SJSA1 (cell line): ENCODE measurements at regions not wholly inside any gene's neighbourhood (a gene's known extent, or its start where the extent isn't known, plus 50 kb on each side); places are given as distances from the start of the nearest gene placed in this dataset.

ENCODE experiments used
- DNase-seq, 2 experiments: peaks; one replicate each; pipeline ENCODE4 v3.0.0-alpha.2; 2015 to 2020; ENCODE audit warnings: low spot score in 2 of 2, low read depth in 1 of 2
- H3K27ac ChIP-seq: fragments of 250-450 bp; sonication (Bioruptor Pico); 2 replicates; pipeline ENCODE4 v1.5.1; 2020; ENCODE audit warnings: mild to moderate bottlenecking, moderate library complexity
- H3K27me3 ChIP-seq: fragments of 250-450 bp; sonication (Bioruptor Pico); replicated peaks from 2 replicates; pipeline ENCODE4 v1.5.1; 2020; ENCODE audit warnings: mild to moderate bottlenecking, moderate library complexity
- H3K36me3 ChIP-seq: fragments of 250-450 bp; sonication (Bioruptor Pico); 2 replicates; pipeline ENCODE4 v1.5.1; 2020; ENCODE audit warnings: mild to moderate bottlenecking
- H3K4me1 ChIP-seq: fragments of 250-450 bp; sonication (Bioruptor Pico); replicated peaks from 2 replicates; pipeline ENCODE4 v1.6.1; 2021; ENCODE audit warnings: mild to moderate bottlenecking
- H3K4me3 ChIP-seq: fragments of 250-450 bp; sonication (Bioruptor Pico); 2 replicates; pipeline ENCODE4 v1.5.1; 2020; ENCODE audit warnings: mild to moderate bottlenecking
- H3K9me3 ChIP-seq: fragments of 250-450 bp; sonication (Bioruptor Pico); replicated peaks from 2 replicates; pipeline ENCODE4 v1.5.1; 2020; ENCODE audit warnings: mild to moderate bottlenecking

DNA sequence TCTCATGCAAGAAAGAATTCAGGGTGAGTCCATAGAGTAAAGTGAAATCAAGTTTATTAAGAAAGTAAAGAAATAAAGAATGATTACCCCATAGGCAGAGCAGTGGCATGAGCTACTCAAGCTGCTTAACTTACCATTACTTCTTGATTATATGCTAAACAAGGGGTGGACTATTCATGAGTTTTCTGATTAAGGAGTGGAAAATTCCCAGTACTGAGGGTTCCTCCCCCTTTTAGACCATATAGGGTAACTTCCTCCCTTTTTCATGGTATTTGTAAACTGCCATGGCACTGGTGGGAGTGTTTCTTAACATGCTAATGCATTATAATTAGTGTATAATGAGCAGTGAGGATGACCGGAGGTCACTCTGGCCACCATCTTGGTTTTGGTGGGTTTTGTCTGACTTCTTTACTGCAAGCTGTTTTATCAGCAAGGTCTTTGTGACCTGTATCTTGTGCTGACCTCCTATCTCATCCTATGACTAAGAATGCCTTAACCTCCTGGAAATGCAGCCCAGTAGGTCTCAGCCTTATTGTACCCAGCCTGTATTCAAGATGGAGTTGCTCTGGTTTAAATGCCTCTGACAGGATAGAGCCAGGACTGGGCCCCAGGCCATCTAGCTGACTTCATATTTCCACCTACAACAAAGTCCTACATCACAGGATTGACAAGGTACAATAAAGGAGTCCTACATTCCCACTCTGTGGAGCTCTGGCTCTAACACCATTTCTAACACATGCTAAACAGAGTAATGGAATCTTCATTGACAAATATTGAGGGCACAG is 186.7 kb downstream of the NXNL2 start:
- Histone ChIP-seq H3K27me3 (no peaks in the 10 kb centered on the region), H3K4me3 (no peak overlapping the region), H3K36me3 (no peaks in the 10 kb centered on the region), H3K4me1 (no peaks in the 10 kb centered on the region), H3K27ac (no peak overlapping the region), H3K9me3 (no peaks in the 10 kb centered on the region)
- no peak for DNase-seq

DNA sequence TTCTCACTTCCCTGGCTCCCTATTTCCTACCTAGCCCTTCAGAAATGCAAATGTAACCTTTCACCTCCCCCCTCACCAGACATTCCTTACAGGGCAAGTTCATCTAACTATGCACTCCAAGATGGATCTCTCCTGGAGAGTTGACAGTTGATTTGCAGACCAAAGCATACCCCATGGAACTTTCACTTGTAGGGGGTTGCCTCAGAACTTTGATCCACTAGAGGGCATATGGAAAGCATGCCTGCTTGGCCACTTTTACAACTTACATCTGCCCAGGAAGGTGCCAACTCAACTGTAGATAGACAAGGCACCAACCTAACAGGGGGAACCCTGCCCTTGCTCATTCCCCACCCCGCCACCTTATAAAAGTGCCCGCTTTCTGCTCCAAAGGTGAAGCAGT is 187.8 kb downstream of the NXNL2 start:
- H3K9me3 ChIP-seq = no peaks in the 10 kb centered on the region
- H3K36me3 ChIP-seq = no peaks in the 10 kb centered on the region
- no peak overlapping the region for H3K4me3 ChIP-seq
- H3K4me1 ChIP-seq = no peaks in the 10 kb centered on the region
- no peaks in the 10 kb centered on the region for H3K27me3 ChIP-seq
- DNase-seq = no peak
- H3K27ac ChIP-seq = no peak overlapping the region

DNA sequence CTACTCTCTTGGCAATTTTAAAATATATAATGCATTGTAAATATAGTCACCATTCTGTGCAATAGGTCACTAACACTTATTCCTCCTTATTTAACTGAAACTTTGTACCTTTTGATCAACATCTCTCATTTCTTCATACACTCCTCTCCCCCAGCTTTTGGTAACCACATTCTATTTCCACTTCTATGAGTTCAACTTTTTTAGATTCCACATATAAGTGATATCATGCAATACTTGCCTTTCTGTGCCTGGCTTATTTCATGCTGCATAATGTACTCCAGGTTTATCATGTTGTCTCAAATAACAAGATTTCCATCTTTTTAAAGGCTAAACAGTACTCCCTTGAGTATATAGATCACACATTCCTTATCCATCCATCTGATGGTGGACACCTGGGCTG is 188.8 kb downstream of the NXNL2 start:
- no peaks in the 10 kb centered on the region for H3K36me3 ChIP-seq
- H3K27me3 ChIP-seq = no peaks in the 10 kb centered on the region
- DNase-seq = no peak
- H3K27ac ChIP-seq = no peak overlapping the region
- no peaks in the 10 kb centered on the region for H3K9me3 ChIP-seq
- H3K4me3 ChIP-seq = no peak overlapping the region
- no peaks in the 10 kb centered on the region for H3K4me1 ChIP-seq

DNA sequence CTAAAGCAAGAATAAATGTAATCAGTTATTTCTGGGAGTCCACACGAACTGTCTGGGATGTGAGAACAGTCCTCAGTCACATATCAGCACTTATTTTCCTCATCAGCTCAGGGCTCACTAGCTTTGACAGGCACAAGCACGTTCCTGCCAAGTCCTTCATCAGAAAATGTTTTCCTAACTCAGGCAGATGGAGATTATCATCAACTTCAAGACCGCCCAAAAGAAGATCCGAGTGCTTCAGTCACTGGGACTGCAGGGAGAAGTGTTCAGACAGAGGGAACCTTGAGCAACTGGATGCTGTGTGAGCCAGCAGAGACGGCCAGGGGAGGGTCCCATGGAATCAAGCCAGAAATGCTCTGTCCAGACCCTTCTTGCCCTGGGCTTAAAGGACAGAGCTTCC is 189.4 kb downstream of the NXNL2 start:
- Histone ChIP-seq H3K27ac (no peak overlapping the region), H3K4me3 (no peak overlapping the region), H3K9me3 (no peaks in the 10 kb centered on the region), H3K36me3 (no peaks in the 10 kb centered on the region), H3K27me3 (no peaks in the 10 kb centered on the region), H3K4me1 (no peaks in the 10 kb centered on the region)
- DNase-seq = no peak

DNA sequence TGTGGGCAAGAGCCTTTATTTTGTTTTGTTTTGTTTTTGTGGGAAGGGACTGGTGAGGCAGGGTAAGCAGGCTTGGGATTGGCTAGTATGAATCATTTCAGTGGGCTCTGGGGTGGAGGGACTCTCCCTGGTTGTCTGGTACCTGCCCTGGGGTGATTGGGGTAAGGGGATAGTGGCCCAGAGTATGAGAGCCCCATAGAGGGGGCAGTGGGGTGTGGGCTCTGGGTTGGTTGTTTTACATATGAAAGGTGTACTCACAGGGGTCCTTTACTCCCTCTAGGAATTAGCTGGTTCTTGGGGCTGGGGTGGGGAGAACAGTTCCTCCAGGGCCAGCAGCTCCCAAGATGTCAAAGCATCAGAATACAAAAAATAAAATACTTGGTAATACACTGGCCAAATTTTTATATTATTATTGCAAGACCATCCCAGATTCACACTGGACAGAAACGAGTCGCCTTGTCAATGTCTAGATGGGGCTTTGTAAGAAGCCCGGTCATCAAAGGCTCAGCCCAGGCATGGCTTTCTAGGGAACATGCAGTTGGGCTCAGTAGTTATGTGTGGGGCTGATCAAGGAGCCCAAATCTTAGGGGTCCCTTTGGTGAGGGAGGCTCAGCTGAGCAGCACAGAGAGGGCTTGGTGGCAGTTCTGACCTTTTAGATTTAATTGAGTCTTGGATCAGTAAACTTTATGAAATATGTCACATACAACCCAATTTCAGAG is 190.5 kb downstream of the NXNL2 start:
- Histone ChIP-seq H3K36me3 (no peaks in the 10 kb centered on the region), H3K4me3 (no peak overlapping the region), H3K27ac (no peak overlapping the region), H3K9me3 (no peaks in the 10 kb centered on the region), H3K4me1 (no peaks in the 10 kb centered on the region), H3K27me3 (no peaks in the 10 kb centered on the region)
- no peak for DNase-seq

DNA sequence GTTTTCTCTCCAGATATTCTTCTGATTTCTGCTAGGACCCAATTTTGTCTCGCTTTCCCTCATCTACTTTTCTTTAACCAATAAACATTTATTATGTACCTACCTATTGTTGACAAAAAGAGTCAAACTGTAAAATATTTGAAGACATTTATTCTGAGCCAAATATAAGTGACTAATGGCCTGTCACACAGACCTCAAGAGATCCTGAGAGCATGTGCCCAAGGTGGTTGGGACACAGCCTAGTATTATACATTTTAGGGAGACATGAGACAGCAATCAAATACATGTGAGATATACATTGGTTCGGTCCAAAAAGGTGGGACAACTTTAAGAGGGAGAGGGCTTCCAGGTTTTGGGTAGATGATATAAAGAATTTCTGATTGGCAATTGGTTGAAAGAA is 191.8 kb downstream of the NXNL2 start:
- no peak for DNase-seq
- H3K4me1 ChIP-seq = peaks cover under 1% of the 10 kb centered on the region; the same call in 1 of the 2 replicates

DNA sequence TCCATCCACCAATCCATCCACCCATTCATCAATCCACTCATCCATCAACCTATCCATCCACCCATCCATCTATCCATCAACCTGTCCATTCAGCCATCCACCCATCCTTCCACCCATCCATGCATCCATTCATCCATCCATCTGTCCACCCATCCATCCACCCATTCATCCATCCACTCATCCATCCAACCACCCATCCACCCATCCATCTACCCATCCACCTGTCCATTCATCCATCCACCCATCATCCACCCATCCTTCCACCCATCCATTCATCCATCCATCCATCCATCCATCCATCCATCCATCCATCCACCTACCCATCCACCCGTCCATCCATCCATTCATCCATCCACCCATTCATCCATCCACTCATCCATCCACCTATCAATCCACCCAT is 195.8 kb downstream of the NXNL2 start:
- no peak for DNase-seq
- no peaks in the 10 kb centered on the region for H3K27me3 ChIP-seq
- no peak overlapping the region for H3K27ac ChIP-seq
- H3K9me3 ChIP-seq = no peaks in the 10 kb centered on the region
- H3K36me3 ChIP-seq = no peaks in the 10 kb centered on the region
- no peak overlapping the region for H3K4me3 ChIP-seq
- H3K4me1 ChIP-seq = peaks cover 18% of the 10 kb centered on the region

More for the DNA sequence above, 191.8 kb downstream of the NXNL2 start:
- Histone ChIP-seq H3K27me3 (no peaks in the 10 kb centered on the region), H3K27ac (no peak overlapping the region), H3K4me3 (no peak overlapping the region), H3K9me3 (no peaks in the 10 kb centered on the region), H3K36me3 (no peaks in the 10 kb centered on the region)

DNA sequence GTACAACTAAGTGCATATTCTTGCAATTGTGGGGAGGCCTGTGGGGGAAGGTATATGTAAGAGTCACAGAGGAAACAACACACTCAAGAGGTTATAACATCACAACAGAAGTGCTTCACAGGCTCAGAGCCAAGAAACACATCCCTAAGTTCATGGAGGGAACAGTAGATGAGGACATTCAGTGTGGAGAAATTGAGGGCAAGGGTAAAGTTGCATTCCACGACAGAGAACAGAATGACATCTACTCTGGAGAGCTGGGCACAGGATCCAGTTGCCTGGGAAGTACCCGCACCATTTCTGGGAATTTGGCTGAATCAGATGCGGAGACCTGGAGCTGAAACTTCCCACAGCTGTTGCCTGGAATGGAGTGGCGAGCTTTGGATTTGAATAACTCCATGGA is 197.2 kb downstream of the NXNL2 start:
- H3K4me3 ChIP-seq = no peak overlapping the region
- no peaks in the 10 kb centered on the region for H3K9me3 ChIP-seq
- peaks cover 18% of the 10 kb centered on the region for H3K4me1 ChIP-seq
- H3K27ac ChIP-seq = no peak overlapping the region
- no peaks in the 10 kb centered on the region for H3K27me3 ChIP-seq
- no peaks in the 10 kb centered on the region for H3K36me3 ChIP-seq
- no peak for DNase-seq

DNA sequence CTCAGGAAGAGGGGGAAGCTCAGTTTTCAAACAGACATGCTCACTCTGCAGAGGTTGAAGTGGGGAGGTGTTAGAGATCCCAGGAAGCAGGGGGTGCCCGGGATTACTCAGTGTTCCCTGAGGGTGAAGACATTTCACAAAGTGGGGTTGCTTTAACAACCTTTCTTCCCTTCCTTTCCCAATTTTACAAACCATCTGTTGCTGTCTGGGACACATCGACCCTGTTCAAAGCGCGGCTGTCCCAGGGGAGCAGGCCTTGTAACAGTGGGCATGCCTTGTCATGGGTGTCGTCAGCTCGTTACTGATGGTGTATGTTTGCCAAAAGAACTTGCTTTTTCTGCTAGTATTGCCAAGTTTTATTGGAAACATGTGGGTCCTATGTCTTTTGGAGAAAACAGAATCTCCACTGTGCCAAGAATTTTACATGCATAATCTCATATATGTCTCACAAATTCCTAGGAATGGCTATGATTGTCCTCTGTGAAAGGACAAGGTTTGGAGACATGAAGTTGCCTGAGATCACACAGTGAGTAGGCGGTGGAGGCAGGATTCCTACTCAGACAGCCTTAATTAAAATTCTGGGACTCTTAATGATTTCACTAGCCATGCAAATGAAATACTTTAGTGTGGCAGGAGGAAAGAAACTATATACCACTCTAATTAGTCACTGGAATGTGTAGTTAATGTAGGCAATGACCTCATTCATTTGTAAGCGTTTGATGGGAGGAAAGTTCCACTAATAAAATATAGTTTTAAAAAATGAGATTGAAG is 198.9 kb downstream of the NXNL2 start:
- Histone ChIP-seq H3K36me3 (no peaks in the 10 kb centered on the region), H3K9me3 (no peaks in the 10 kb centered on the region), H3K4me3 (no peak overlapping the region), H3K27ac (no peak overlapping the region), H3K4me1 (peaks cover 23% of the 10 kb centered on the region), H3K27me3 (no peaks in the 10 kb centered on the region)
- DNase-seq = no peak

DNA sequence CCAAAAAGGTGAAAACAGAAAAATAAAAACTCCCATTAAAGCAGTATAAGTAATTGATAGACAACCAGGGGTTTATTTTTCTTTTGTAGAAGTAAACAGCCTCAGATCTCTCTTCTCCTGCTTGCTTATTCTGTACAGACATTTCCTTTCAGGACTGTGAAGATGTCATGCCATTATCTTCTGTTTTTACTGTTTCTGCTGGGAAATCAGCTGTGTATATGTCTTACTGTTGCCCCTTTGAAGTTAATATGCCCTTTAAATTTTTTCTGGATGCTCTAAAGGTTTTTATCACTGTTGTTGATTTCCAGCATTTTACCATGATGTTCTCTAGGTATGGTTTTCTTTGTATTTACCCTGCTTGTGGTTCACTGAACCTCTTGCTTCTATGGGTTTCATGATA is 199.5 kb downstream of the NXNL2 start:
- no peaks in the 10 kb centered on the region for H3K9me3 ChIP-seq
- no peaks in the 10 kb centered on the region for H3K27me3 ChIP-seq
- DNase-seq = no peak
- H3K36me3 ChIP-seq = no peaks in the 10 kb centered on the region
- H3K4me1 ChIP-seq = peaks cover 26% of the 10 kb centered on the region
- H3K27ac ChIP-seq = no peak overlapping the region
- H3K4me3 ChIP-seq = no peak overlapping the region

DNA sequence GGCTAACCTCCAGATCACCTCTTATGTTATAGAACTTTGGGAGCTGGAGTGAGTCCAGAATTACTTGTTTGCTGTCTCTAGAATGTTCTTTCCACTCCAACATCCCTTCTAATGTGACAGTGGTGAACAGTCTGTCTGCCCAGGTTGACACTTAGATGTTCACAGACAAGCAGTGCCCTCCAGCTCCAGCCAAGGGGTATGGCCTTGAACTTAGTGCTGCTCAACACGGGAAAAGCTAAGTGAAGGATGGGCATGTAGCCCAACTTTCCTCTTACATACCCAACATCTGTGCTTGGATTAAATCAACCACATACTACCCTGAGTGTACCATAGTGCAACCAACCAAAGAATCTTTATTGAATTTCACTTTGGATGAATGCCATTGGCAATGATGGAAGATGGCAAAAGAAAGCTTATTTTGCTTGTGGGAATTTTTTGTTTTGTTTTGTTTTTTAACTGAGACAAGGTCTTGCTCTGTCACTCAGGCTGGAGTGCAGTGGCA is 201.2 kb downstream of the NXNL2 start:
- no peaks in the 10 kb centered on the region for H3K27me3 ChIP-seq
- H3K36me3 ChIP-seq = no peaks in the 10 kb centered on the region
- no peak for DNase-seq
- H3K4me1 ChIP-seq = peaks cover 26% of the 10 kb centered on the region
- H3K27ac ChIP-seq = no peak overlapping the region
- no peak overlapping the region for H3K4me3 ChIP-seq
- no peaks in the 10 kb centered on the region for H3K9me3 ChIP-seq

DNA sequence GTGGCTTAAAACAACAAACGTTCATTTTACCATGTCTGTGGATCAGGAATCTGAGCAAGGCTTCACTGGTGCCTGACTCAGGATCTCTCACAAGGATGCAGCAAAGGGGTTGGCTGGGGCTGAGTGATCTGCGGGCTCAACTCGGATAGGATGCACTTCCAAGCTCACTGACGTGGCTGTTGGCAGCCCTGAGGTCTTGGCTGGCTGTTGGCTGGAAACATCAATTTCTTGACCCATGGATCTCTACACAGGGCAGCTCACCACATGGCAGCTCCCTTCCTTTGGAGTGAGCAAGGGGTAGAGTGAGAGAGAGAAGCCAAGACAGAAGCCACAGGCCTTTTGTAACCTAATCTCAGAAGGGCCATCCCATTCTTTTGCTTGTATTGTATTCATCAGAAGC is 202.1 kb downstream of the NXNL2 start:
- Histone ChIP-seq H3K9me3 (no peaks in the 10 kb centered on the region), H3K36me3 (no peaks in the 10 kb centered on the region), H3K4me3 (no peak overlapping the region), H3K4me1 (peaks cover 24% of the 10 kb centered on the region), H3K27me3 (no peaks in the 10 kb centered on the region), H3K27ac (no peak overlapping the region)
- DNase-seq = no peak

DNA sequence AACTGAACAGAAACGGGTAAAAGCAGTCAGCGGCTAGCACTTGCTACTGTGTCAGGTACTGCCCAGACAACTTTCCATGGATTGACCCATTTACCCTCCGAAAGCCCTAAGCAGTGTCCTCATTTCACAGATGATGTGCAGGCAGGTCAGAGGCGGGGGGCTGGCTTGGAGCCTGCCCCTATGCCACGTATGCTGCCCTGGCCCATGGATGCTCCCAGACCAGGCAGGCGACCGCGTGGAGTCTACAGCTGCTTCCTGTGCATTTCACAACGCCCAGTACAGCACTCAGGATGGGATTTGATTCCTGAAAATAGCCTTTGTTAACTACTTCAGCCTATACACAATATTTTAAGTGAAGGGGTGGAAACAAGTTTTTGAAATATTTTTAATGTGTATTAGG is 202.9 kb downstream of the NXNL2 start:
- Histone ChIP-seq H3K36me3 (no peaks in the 10 kb centered on the region), H3K27ac (no peak overlapping the region), H3K9me3 (no peaks in the 10 kb centered on the region), H3K4me1 (peaks cover 18% of the 10 kb centered on the region), H3K4me3 (no peak overlapping the region), H3K27me3 (no peaks in the 10 kb centered on the region)
- DNase-seq = no peak

DNA sequence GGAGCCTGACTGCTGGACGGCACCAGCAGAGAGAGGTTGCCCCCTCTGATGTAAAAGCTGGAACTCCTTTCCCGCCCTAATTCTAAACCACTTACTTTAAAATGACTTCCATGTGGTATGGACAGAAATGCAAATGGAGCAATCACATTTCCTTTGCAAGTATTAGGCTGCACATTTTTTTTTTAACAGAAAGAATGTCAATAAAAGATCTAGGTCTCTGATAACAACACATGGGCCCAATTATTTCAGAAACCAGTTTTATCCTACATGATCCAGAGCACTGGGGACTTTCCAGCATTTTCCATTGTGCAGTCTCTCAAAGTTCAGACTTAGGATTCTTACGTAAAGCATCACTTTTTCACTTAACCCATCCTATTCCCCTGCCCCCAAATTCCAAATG is 203.7 kb downstream of the NXNL2 start:
- H3K9me3 ChIP-seq = no peaks in the 10 kb centered on the region
- DNase-seq = no peak
- H3K36me3 ChIP-seq = no peaks in the 10 kb centered on the region
- H3K27ac ChIP-seq = no peak overlapping the region
- no peak overlapping the region for H3K4me3 ChIP-seq
- H3K27me3 ChIP-seq = no peaks in the 10 kb centered on the region
- peaks cover 18% of the 10 kb centered on the region for H3K4me1 ChIP-seq
